ENCODE measurements at regions not wholly inside any gene's neighbourhood (a gene's known extent, or its start where the extent isn't known, plus 50 kb on each side); places are given as distances from the start of the nearest gene placed in this dataset.
"Not testable (repeated sequence)": the region's sequence is repeated elsewhere in the genome, so short reads cannot be mapped to it uniquely, and the experiment has no call there.

- DNase-seq = peak in 1 of 3 donors; percentile 19
These were observed 190.3 kb upstream of the TAB2 start for GRCh38 chr6:149127212-149127611.

GRCh38 chr6:149128489-149129145 lies 188.9 kb upstream of the TAB2 start:
- no peak for DNase-seq

GRCh38 chr6:149129371-149130077 lies 188.0 kb upstream of the TAB2 start:
- DNase-seq = peak in 1 of 3 donors; percentile 41

- DNase-seq = peak in 1 of 3 donors; percentile 44
These were observed 187.4 kb upstream of the TAB2 start for GRCh38 chr6:149130090-149130489.

- DNase-seq = no peak
These were observed 187.0 kb upstream of the TAB2 start for GRCh38 chr6:149130508-149130907.

GRCh38 chr6:149131891-149132290 lies 185.6 kb upstream of the TAB2 start:
- no peak for DNase-seq

GRCh38 chr6:149132336-149132735 lies 185.2 kb upstream of the TAB2 start:
- no peak for DNase-seq

GRCh38 chr6:149134511-149134933 lies 183.0 kb upstream of the TAB2 start:
- peak; percentile 22 to 82 (median 54) for DNase-seq

GRCh38 chr6:149135809-149136208 lies 181.7 kb upstream of the TAB2 start:
- no peak for DNase-seq

GRCh38 chr6:149136273-149136912 lies 181.1 kb upstream of the TAB2 start:
- DNase-seq = no peak

- DNase-seq = no peak
These were observed 180.6 kb upstream of the TAB2 start for GRCh38 chr6:149136913-149137286.

GRCh38 chr6:149137594-149137993 lies 179.9 kb upstream of the TAB2 start:
- DNase-seq = no peak

- peak in 1 of 3 donors; percentile 16 for DNase-seq
These were observed 179.4 kb upstream of the TAB2 start for GRCh38 chr6:149138089-149138488.

- DNase-seq = no peak
These were observed 178.7 kb upstream of the TAB2 start for GRCh38 chr6:149138699-149139294.

GRCh38 chr6:149139782-149140136 lies 177.8 kb upstream of the TAB2 start:
- no peak for DNase-seq

GRCh38 chr6:149140137-149140909 lies 177.2 kb upstream of the TAB2 start:
- DNase-seq = no peak

- DNase-seq = no peak
These were observed 176.6 kb upstream of the TAB2 start for GRCh38 chr6:149140910-149141290.

GRCh38 chr6:149142924-149143429 lies 174.5 kb upstream of the TAB2 start:
- DNase-seq = no peak

GRCh38 chr6:149145800-149146199 lies 171.7 kb upstream of the TAB2 start:
- DNase-seq = not testable (repeated sequence)

- DNase-seq = no peak
These were observed 170.3 kb upstream of the TAB2 start for GRCh38 chr6:149147195-149147594.

- DNase-seq = no peak
These were observed 169.4 kb upstream of the TAB2 start for GRCh38 chr6:149147938-149148718.

All from muscle of back (tissue), 3 donors.